MM.1S (cell line): ENCODE measurements at regions not wholly inside any gene's neighbourhood (a gene's known extent, or its start where the extent isn't known, plus 50 kb on each side); places are given as distances from the start of the nearest gene placed in this dataset.

Experiments
- DNase-seq: peaks from one replicate; pipeline ENCODE4 v3.0.0-alpha.2; 2015
- H2AFZ ChIP-seq: fragments of 300-600 bp; sonication (generic); 2 replicates; pipeline ENCODE4 v1.6.0; 2016; ENCODE audit warnings: antibody characterized with exemption, low read length
- H3F3A ChIP-seq: fragments of 300-600 bp; sonication (generic); 2 replicates; pipeline ENCODE4 v1.6.1; 2016; ENCODE audit warnings: mild to moderate bottlenecking, antibody characterized with exemption, low read length, moderate library complexity, mixed read lengths; ENCODE audit not compliant: insufficient read depth
- H3K27ac ChIP-seq: fragments of 300-600 bp; sonication (generic); 2 replicates; pipeline ENCODE4 v1.5.1; 2016; ENCODE audit warnings: mild to moderate bottlenecking, low read length
- H3K27me3 ChIP-seq: fragments of 300-600 bp; sonication (generic); replicated peaks from 2 replicates; pipeline ENCODE4 v1.6.0; 2016; ENCODE audit warnings: low read length; ENCODE audit not compliant: insufficient read depth
- H3K36me3 ChIP-seq: fragments of 300-600 bp; sonication (generic); replicated peaks from 2 replicates; pipeline ENCODE4 v1.6.1; 2016; ENCODE audit warnings: mild to moderate bottlenecking, low read length, mixed read lengths; ENCODE audit not compliant: insufficient read depth
- H3K4me1 ChIP-seq: fragments of 300-600 bp; sonication (generic); 2 replicates; pipeline ENCODE4 v1.6.1; 2016; ENCODE audit warnings: low read length, mixed read lengths
- H3K4me2 ChIP-seq: fragments of 300-600 bp; sonication (generic); 2 replicates; pipeline ENCODE4 v1.6.0; 2016; ENCODE audit warnings: low read depth, low read length
- H3K4me3 ChIP-seq: fragments of 300-600 bp; sonication (generic); 2 replicates; pipeline ENCODE4 v1.5.1; 2016; ENCODE audit warnings: low read length, mixed read lengths
- H3K79me2 ChIP-seq: fragments of 300-600 bp; sonication (generic); 2 replicates; pipeline ENCODE4 v1.6.1; 2016; ENCODE audit warnings: mixed run types, low read length, mixed read lengths
- H3K9ac ChIP-seq: fragments of 300-600 bp; sonication (generic); 2 replicates; pipeline ENCODE4 v1.6.1; 2016; ENCODE audit warnings: low read length, mixed read lengths
- H3K9me2 ChIP-seq: fragments of 300-600 bp; sonication (generic); replicated peaks from 2 replicates; pipeline ENCODE4 v1.6.1; 2016; ENCODE audit warnings: mild to moderate bottlenecking, low read length, mixed read lengths; ENCODE audit not compliant: insufficient read depth
- H3K9me3 ChIP-seq: fragments of 300-600 bp; sonication (generic); replicated peaks from 2 replicates; pipeline ENCODE4 v1.6.1; 2016; ENCODE audit warnings: mild to moderate bottlenecking, low read length, mixed read lengths; ENCODE audit not compliant: insufficient read depth
- H4K20me1 ChIP-seq: fragments of 300-600 bp; sonication (generic); 2 replicates; pipeline ENCODE4 v1.6.1; 2016; ENCODE audit warnings: mild to moderate bottlenecking, low read length, moderate library complexity, mixed read lengths; ENCODE audit not compliant: insufficient read depth
- EZH2 ChIP-seq: fragments of 300-600 bp; sonication (generic); optimal IDR thresholded peaks from 2 replicates; pipeline ENCODE3; 2017; ENCODE audit warnings: low read depth, mild to moderate bottlenecking, antibody characterized with exemption, low read length, mixed read lengths
- EZH2phosphoT487 ChIP-seq: fragments of 300-600 bp; sonication (generic); IDR thresholded peaks from 2 replicates; pipeline ENCODE4 v1.6.1; 2018; ENCODE audit warnings: antibody characterized with exemption, low read length
- TF ChIP-seq, protein P1 (sequence below): fragments of 300-600 bp; sonication (generic); IDR thresholded peaks from 2 replicates; pipeline ENCODE4 v1.5.1; 2016; ENCODE audit warnings: antibody characterized with exemption, low read length, mixed read lengths

DNA sequence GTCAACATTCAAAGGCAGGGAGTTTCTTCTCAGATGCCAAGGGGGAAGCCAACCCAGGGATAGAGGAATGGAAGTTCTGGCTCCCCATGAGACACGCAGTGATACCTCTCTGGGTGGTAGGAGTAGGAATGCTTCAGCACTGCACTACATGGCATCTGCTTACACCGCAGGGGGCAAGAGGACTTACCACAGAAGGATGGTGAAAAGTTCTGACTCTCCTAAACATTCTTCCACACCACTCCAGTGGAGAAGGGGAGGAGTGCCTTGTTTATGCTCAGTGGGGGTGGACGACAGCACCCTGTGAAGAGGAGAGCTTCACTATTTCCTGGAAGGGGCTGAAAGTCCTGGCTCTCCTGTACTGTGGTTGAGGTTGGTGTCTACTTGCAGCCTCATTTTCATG lies 1011.3 kb upstream of the WWC1 start:
- Histone ChIP-seq H3F3A (no peaks in the 10 kb centered on the region), H3K27me3 (no peaks in the 10 kb centered on the region; the same call in 1 of the 2 replicates), H3K79me2 (no peaks in the 10 kb centered on the region), H3K4me3 (no peak overlapping the region), H4K20me1 (no peaks in the 10 kb centered on the region), H3K9me3 (no peaks in the 10 kb centered on the region), H3K9me2 (no peaks in the 10 kb centered on the region), H3K4me1 (no peaks in the 10 kb centered on the region), H3K9ac (no peak overlapping the region), H3K27ac (no peak overlapping the region), H2AFZ (no peak overlapping the region), H3K4me2 (no peak overlapping the region), H3K36me3 (no peaks in the 10 kb centered on the region)
- TF ChIP-seq, protein P1, sequence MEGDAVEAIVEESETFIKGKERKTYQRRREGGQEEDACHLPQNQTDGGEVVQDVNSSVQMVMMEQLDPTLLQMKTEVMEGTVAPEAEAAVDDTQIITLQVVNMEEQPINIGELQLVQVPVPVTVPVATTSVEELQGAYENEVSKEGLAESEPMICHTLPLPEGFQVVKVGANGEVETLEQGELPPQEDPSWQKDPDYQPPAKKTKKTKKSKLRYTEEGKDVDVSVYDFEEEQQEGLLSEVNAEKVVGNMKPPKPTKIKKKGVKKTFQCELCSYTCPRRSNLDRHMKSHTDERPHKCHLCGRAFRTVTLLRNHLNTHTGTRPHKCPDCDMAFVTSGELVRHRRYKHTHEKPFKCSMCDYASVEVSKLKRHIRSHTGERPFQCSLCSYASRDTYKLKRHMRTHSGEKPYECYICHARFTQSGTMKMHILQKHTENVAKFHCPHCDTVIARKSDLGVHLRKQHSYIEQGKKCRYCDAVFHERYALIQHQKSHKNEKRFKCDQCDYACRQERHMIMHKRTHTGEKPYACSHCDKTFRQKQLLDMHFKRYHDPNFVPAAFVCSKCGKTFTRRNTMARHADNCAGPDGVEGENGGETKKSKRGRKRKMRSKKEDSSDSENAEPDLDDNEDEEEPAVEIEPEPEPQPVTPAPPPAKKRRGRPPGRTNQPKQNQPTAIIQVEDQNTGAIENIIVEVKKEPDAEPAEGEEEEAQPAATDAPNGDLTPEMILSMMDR: no peak
- TF ChIP-seq EZH2phosphoT487 (no peak), EZH2 (no peak)
- no peak for DNase-seq

GRCh38 chr5:167281925-167282324 lies 1009.5 kb upstream of the WWC1 start:
- H3K9ac ChIP-seq: no peak overlapping the region
- H3K4me1 ChIP-seq: no peaks in the 10 kb centered on the region
- H4K20me1 ChIP-seq: no peaks in the 10 kb centered on the region
- H3K79me2 ChIP-seq: no peaks in the 10 kb centered on the region
- H3F3A ChIP-seq: no peaks in the 10 kb centered on the region
- H3K9me3 ChIP-seq: no peaks in the 10 kb centered on the region
- no peak overlapping the region for H3K4me3 ChIP-seq
- TF ChIP-seq EZH2: no peak
- TF ChIP-seq, protein P1: no peak
- TF ChIP-seq EZH2phosphoT487: no peak
- no peak overlapping the region for H3K27ac ChIP-seq
- no peak overlapping the region for H2AFZ ChIP-seq
- no peaks in the 10 kb centered on the region for H3K36me3 ChIP-seq
- H3K4me2 ChIP-seq: no peak overlapping the region
- no peaks in the 10 kb centered on the region for H3K9me2 ChIP-seq
- no peak for DNase-seq
- no peaks in the 10 kb centered on the region; the same call in 1 of the 2 replicates for H3K27me3 ChIP-seq

GRCh38 chr5:167283691-167284090 lies 1007.8 kb upstream of the WWC1 start:
- no peak overlapping the region for H3K9ac ChIP-seq
- no peak for DNase-seq
- H3K4me1 ChIP-seq: no peaks in the 10 kb centered on the region
- H3K9me2 ChIP-seq: no peaks in the 10 kb centered on the region
- no peak for TF ChIP-seq EZH2phosphoT487
- no peak for TF ChIP-seq EZH2
- TF ChIP-seq, protein P1: no peak
- no peaks in the 10 kb centered on the region for H3F3A ChIP-seq
- no peaks in the 10 kb centered on the region for H3K9me3 ChIP-seq
- H4K20me1 ChIP-seq: no peaks in the 10 kb centered on the region
- no peak overlapping the region for H2AFZ ChIP-seq
- no peaks in the 10 kb centered on the region for H3K79me2 ChIP-seq
- H3K4me2 ChIP-seq: no peak overlapping the region
- no peak overlapping the region for H3K4me3 ChIP-seq
- no peaks in the 10 kb centered on the region for H3K36me3 ChIP-seq
- H3K27me3 ChIP-seq: no peaks in the 10 kb centered on the region; the same call in 1 of the 2 replicates
- no peak overlapping the region for H3K27ac ChIP-seq
